Brain microvascular endothelial cell (primary cell): ENCODE measurements at regions not wholly inside any gene's neighbourhood (a gene's known extent, or its start where the extent isn't known, plus 50 kb on each side); places are given as distances from the start of the nearest gene placed in this dataset.
"Not testable (repeated sequence)": the region's sequence is repeated elsewhere in the genome, so short reads cannot be mapped to it uniquely, and the experiment has no call there.

Experiments
- DNase-seq: peaks from one replicate; pipeline ENCODE4 v3.0.0-alpha.2; 2020
- H3K27ac ChIP-seq: fragments of 250-450 bp; sonication (Bioruptor Pico); 2 replicates; pipeline ENCODE4 v1.5.1; 2020; ENCODE audit warnings: mild to moderate bottlenecking, moderate library complexity
- H3K27me3 ChIP-seq: fragments of 250-450 bp; sonication (Bioruptor Pico); replicated peaks from 2 replicates; pipeline ENCODE4 v1.5.1; 2020; ENCODE audit warnings: mild to moderate bottlenecking
- H3K36me3 ChIP-seq: fragments of 250-450 bp; sonication (Bioruptor Pico); replicated peaks from 2 replicates; pipeline ENCODE4 v1.5.1; 2020; ENCODE audit warnings: mild to moderate bottlenecking
- H3K4me3 ChIP-seq: 2 replicates; pipeline ENCODE4 v1.5.1; 2011; ENCODE audit warnings: low read depth, mild to moderate bottlenecking, control low read depth, low read length, moderate library complexity
- CTCF ChIP-seq: IDR thresholded peaks from 2 replicates; pipeline ENCODE4 v1.5.1; 2011; ENCODE audit warnings: low read depth, mild to moderate bottlenecking, moderate library complexity, low read length, control low read depth, inconsistent platforms; ENCODE audit errors: missing control alignments
- in situ Hi-C: cut with HindIII; loops from 2 replicates; pipeline ENCODE4 v1.10.0; 2017; ENCODE audit warnings: low sequenced_read_pairs, low pct_ligation_motif_present

GRCh38 chr13:65929436-65929835, 1300.7 kb downstream of the PCDH9 start:
- Histone ChIP-seq H3K36me3 (no peaks in the 10 kb centered on the region), H3K27me3 (no peaks in the 10 kb centered on the region), H3K4me3 (no peak overlapping the region), H3K27ac (no peak overlapping the region)
- in situ Hi-C loops: no loop called here
- no peak for DNase-seq
- TF ChIP-seq CTCF: no peak

GRCh38 chr13:65926750-65927171, 1303.4 kb downstream of the PCDH9 start:
- H3K27ac ChIP-seq: no peak overlapping the region
- in situ Hi-C loops: no loop called here
- no peak for DNase-seq
- no peaks in the 10 kb centered on the region for H3K27me3 ChIP-seq
- TF ChIP-seq CTCF: peak; percentile 52
- H3K4me3 ChIP-seq: no peak overlapping the region
- no peaks in the 10 kb centered on the region for H3K36me3 ChIP-seq

- H3K36me3 ChIP-seq, H3K27ac ChIP-seq, in situ Hi-C loops, H3K4me3 ChIP-seq, DNase-seq, H3K27me3 ChIP-seq: not testable (repeated sequence)
Measured at GRCh38 chr13:65922846-65923245, 1307.3 kb downstream of the PCDH9 start.

GRCh38 chr13:65921933-65922332, 1308.2 kb downstream of the PCDH9 start:
- no peaks in the 10 kb centered on the region for H3K36me3 ChIP-seq
- no peaks in the 10 kb centered on the region for H3K27me3 ChIP-seq
- TF ChIP-seq CTCF: no peak
- H3K27ac ChIP-seq: no peak overlapping the region
- in situ Hi-C loops: no loop called here
- DNase-seq: no peak
- H3K4me3 ChIP-seq: no peak overlapping the region

- TF ChIP-seq CTCF: no peak
- in situ Hi-C loops: no loop called here
- Histone ChIP-seq H3K4me3 (no peak overlapping the region), H3K27me3 (no peaks in the 10 kb centered on the region), H3K27ac (no peak overlapping the region), H3K36me3 (no peaks in the 10 kb centered on the region)
- DNase-seq: no peak
Measured at GRCh38 chr13:65917731-65918130, 1312.4 kb downstream of the PCDH9 start.

- TF ChIP-seq CTCF: no peak
- in situ Hi-C loops: no loop called here
- Histone ChIP-seq H3K27ac (peak overlapping the region; percentile 23), H3K4me3 (no peak overlapping the region), H3K27me3 (no peaks in the 10 kb centered on the region), H3K36me3 (no peaks in the 10 kb centered on the region)
- DNase-seq: no peak
Measured at GRCh38 chr13:65915195-65915594, 1314.9 kb downstream of the PCDH9 start.
